ENCODE measurements at regions not wholly inside any gene's neighbourhood (a gene's known extent, or its start where the extent isn't known, plus 50 kb on each side); places are given as distances from the start of the nearest gene placed in this dataset.

- no peaks in the 10 kb centered on the region for H3K36me3 Mint-ChIP-seq
- no peaks in the 10 kb centered on the region for H3K9me3 Mint-ChIP-seq
- no peak overlapping the region for H3K4me3 Mint-ChIP-seq
- CTCF ChIA-PET, result no interaction called here
- no peaks in the 10 kb centered on the region for H3K4me1 Mint-ChIP-seq
- no peak overlapping the region for H3K27ac Mint-ChIP-seq
- no peak for DNase-seq
- no peaks in the 10 kb centered on the region for H3K27me3 Mint-ChIP-seq
Measured at GRCh38 chr10:106520698-106521097, 643.8 kb downstream of the SORCS1 start.

- H3K27ac Mint-ChIP-seq, result no peak overlapping the region
- CTCF ChIA-PET, result no interaction called here
- no peaks in the 10 kb centered on the region for H3K36me3 Mint-ChIP-seq
- no peaks in the 10 kb centered on the region for H3K9me3 Mint-ChIP-seq
- H3K27me3 Mint-ChIP-seq, result no peaks in the 10 kb centered on the region
- H3K4me3 Mint-ChIP-seq, result no peak overlapping the region
- no peaks in the 10 kb centered on the region for H3K4me1 Mint-ChIP-seq
- no peak for DNase-seq
Measured at GRCh38 chr10:106519376-106520030, 645.0 kb downstream of the SORCS1 start.

GRCh38 chr10:106515206-106515790 is 649.2 kb downstream of the SORCS1 start:
- CTCF ChIA-PET, result no interaction called here

GRCh38 chr10:106513352-106513771 is 651.1 kb downstream of the SORCS1 start:
- Mint-ChIP-seq H3K4me3 (no peak overlapping the region), H3K27ac (no peak overlapping the region), H3K9me3 (no peaks in the 10 kb centered on the region), H3K36me3 (no peaks in the 10 kb centered on the region), H3K27me3 (no peaks in the 10 kb centered on the region), H3K4me1 (no peaks in the 10 kb centered on the region)
- no peak for DNase-seq
- CTCF ChIA-PET, result no interaction called here

More at GRCh38 chr10:106515206-106515790, 649.2 kb downstream of the SORCS1 start:
- DNase-seq, result no peak
- Mint-ChIP-seq H3K9me3 (no peaks in the 10 kb centered on the region), H3K4me3 (no peak overlapping the region), H3K27me3 (no peaks in the 10 kb centered on the region), H3K4me1 (no peaks in the 10 kb centered on the region), H3K36me3 (no peaks in the 10 kb centered on the region), H3K27ac (no peak overlapping the region)

- no peaks in the 10 kb centered on the region for H3K9me3 Mint-ChIP-seq
Measured at GRCh38 chr10:106511917-106512316, 652.6 kb downstream of the SORCS1 start.

GRCh38 chr10:106508950-106509349 is 655.6 kb downstream of the SORCS1 start:
- CTCF ChIA-PET, result no interaction called here
- no peak for DNase-seq
- Mint-ChIP-seq H3K27me3 (no peaks in the 10 kb centered on the region), H3K4me1 (no peaks in the 10 kb centered on the region), H3K9me3 (peaks cover 2% of the 10 kb centered on the region), H3K4me3 (no peak overlapping the region), H3K27ac (no peak overlapping the region), H3K36me3 (no peaks in the 10 kb centered on the region)

More at GRCh38 chr10:106511917-106512316, 652.6 kb downstream of the SORCS1 start:
- CTCF ChIA-PET, result no interaction called here
- DNase-seq, result no peak
- Mint-ChIP-seq H3K4me3 (no peak overlapping the region), H3K36me3 (no peaks in the 10 kb centered on the region), H3K27me3 (no peaks in the 10 kb centered on the region), H3K4me1 (no peaks in the 10 kb centered on the region), H3K27ac (no peak overlapping the region)

- peaks cover 5% of the 10 kb centered on the region for H3K9me3 Mint-ChIP-seq
- CTCF ChIA-PET, result no interaction called here
- no peaks in the 10 kb centered on the region for H3K36me3 Mint-ChIP-seq
Measured at GRCh38 chr10:106506526-106507283, 657.8 kb downstream of the SORCS1 start.

GRCh38 chr10:106504536-106504935 is 660.0 kb downstream of the SORCS1 start:
- no peaks in the 10 kb centered on the region for H3K4me1 Mint-ChIP-seq
- CTCF ChIA-PET, result no interaction called here
- peaks cover 9% of the 10 kb centered on the region for H3K9me3 Mint-ChIP-seq
- no peaks in the 10 kb centered on the region for H3K36me3 Mint-ChIP-seq
- H3K27me3 Mint-ChIP-seq, result no peaks in the 10 kb centered on the region
- no peak overlapping the region for H3K4me3 Mint-ChIP-seq
- DNase-seq, result no peak
- H3K27ac Mint-ChIP-seq, result no peak overlapping the region

More at GRCh38 chr10:106506526-106507283, 657.8 kb downstream of the SORCS1 start:
- Mint-ChIP-seq H3K27ac (no peak overlapping the region), H3K4me3 (no peak overlapping the region), H3K27me3 (no peaks in the 10 kb centered on the region), H3K4me1 (no peaks in the 10 kb centered on the region)
- DNase-seq, result no peak

- no peak for DNase-seq
- Mint-ChIP-seq H3K27me3 (no peaks in the 10 kb centered on the region), H3K4me1 (no peaks in the 10 kb centered on the region), H3K9me3 (peaks cover 14% of the 10 kb centered on the region), H3K27ac (no peak overlapping the region), H3K36me3 (no peaks in the 10 kb centered on the region), H3K4me3 (no peak overlapping the region)
- CTCF ChIA-PET, result no interaction called here
Measured at GRCh38 chr10:106502641-106503040, 661.9 kb downstream of the SORCS1 start.

GRCh38 chr10:106500925-106501525 is 663.5 kb downstream of the SORCS1 start:
- CTCF ChIA-PET, result no interaction called here
- DNase-seq, result no peak
- no peaks in the 10 kb centered on the region for H3K36me3 Mint-ChIP-seq
- H3K4me3 Mint-ChIP-seq, result no peak overlapping the region
- H3K9me3 Mint-ChIP-seq, result peaks cover 17% of the 10 kb centered on the region
- no peak overlapping the region for H3K27ac Mint-ChIP-seq
- H3K27me3 Mint-ChIP-seq, result no peaks in the 10 kb centered on the region
- no peaks in the 10 kb centered on the region for H3K4me1 Mint-ChIP-seq

GRCh38 chr10:106500041-106500924 is 664.2 kb downstream of the SORCS1 start:
- CTCF ChIA-PET, result no interaction called here

GRCh38 chr10:106499448-106499847 is 665.1 kb downstream of the SORCS1 start:
- Mint-ChIP-seq H3K4me1 (no peaks in the 10 kb centered on the region), H3K9me3 (peaks cover 15% of the 10 kb centered on the region), H3K36me3 (no peaks in the 10 kb centered on the region), H3K27ac (no peak overlapping the region), H3K4me3 (no peak overlapping the region), H3K27me3 (no peaks in the 10 kb centered on the region)
- DNase-seq, result no peak
- CTCF ChIA-PET, result no interaction called here

More at GRCh38 chr10:106500041-106500924, 664.2 kb downstream of the SORCS1 start:
- H3K4me1 Mint-ChIP-seq, result no peaks in the 10 kb centered on the region
- no peak overlapping the region for H3K27ac Mint-ChIP-seq
- H3K4me3 Mint-ChIP-seq, result no peak overlapping the region
- no peak for DNase-seq
- no peaks in the 10 kb centered on the region for H3K27me3 Mint-ChIP-seq
- H3K36me3 Mint-ChIP-seq, result no peaks in the 10 kb centered on the region
- peaks cover 15% of the 10 kb centered on the region for H3K9me3 Mint-ChIP-seq

- no peak for DNase-seq
- Mint-ChIP-seq H3K4me1 (no peaks in the 10 kb centered on the region), H3K36me3 (no peaks in the 10 kb centered on the region), H3K9me3 (peaks cover 15% of the 10 kb centered on the region), H3K27me3 (no peaks in the 10 kb centered on the region), H3K4me3 (no peak overlapping the region), H3K27ac (no peak overlapping the region)
- CTCF ChIA-PET, result no interaction called here
Measured at GRCh38 chr10:106498675-106499074, 665.8 kb downstream of the SORCS1 start.

- CTCF ChIA-PET, result no interaction called here
- Mint-ChIP-seq H3K27ac (no peak overlapping the region), H3K4me3 (no peak overlapping the region), H3K4me1 (no peaks in the 10 kb centered on the region), H3K27me3 (no peaks in the 10 kb centered on the region), H3K36me3 (no peaks in the 10 kb centered on the region), H3K9me3 (peaks cover 13% of the 10 kb centered on the region)
- no peak for DNase-seq
Measured at GRCh38 chr10:106495931-106496330, 668.6 kb downstream of the SORCS1 start.
